ENCODE measurements at regions not wholly inside any gene's neighbourhood (a gene's known extent, or its start where the extent isn't known, plus 50 kb on each side); places are given as distances from the start of the nearest gene placed in this dataset.
"Not testable (repeated sequence)": the region's sequence is repeated elsewhere in the genome, so short reads cannot be mapped to it uniquely, and the experiment has no call there.

DNA sequence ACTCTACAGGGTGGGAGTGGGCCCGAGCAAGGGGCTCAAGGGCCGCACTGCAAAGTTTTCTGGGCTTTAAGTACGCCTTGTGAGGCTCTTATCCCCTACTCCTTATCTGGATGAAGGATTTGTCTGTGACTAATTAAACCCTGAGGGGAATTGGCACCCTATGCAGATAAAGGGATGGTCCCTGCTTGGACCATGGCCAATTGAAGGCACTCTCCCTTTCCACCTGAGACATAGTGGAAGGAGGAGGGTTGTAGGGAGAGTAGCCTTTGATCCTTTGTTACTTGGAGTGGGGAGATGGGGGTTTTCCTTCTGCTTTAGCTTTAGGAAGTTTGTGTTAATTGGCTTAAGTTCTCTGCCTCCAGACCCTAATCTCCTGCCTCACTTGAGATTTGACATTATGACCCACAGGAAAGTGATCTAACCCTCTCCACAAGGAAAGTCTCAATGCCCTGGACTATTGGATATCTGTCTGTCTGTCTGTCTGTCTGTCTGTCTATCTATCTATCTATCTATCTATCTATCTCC, 1158.8 kb upstream of the SORCS1 start:
- H3K4me1 ChIP-seq (ENCODE audit: control insufficient read depth, insufficient read depth, low read length, poor library complexity, severe bottlenecking): no peaks in the 10 kb centered on the region
- no peaks in the 10 kb centered on the region for H3K9me3 ChIP-seq (ENCODE audit: control insufficient read depth, low read length)
- H3K27ac ChIP-seq (ENCODE audit: low read depth, low read length, severe bottlenecking): no peak overlapping the region
- no peak overlapping the region for H3K4me3 ChIP-seq (ENCODE audit: extremely low read depth, insufficient read depth, low read length, poor library complexity, severe bottlenecking)
- WGBS, 2 experiments (ENCODE audit: insufficient coverage in 2 of 2): 69% methylated on average over 2 of the region's 3 CpGs; no CpG with 5 or more reads in 1 of the 2 experiments
- H3K36me3 ChIP-seq (ENCODE audit: control insufficient read depth, insufficient read depth, low read length): no peaks in the 10 kb centered on the region

DNA sequence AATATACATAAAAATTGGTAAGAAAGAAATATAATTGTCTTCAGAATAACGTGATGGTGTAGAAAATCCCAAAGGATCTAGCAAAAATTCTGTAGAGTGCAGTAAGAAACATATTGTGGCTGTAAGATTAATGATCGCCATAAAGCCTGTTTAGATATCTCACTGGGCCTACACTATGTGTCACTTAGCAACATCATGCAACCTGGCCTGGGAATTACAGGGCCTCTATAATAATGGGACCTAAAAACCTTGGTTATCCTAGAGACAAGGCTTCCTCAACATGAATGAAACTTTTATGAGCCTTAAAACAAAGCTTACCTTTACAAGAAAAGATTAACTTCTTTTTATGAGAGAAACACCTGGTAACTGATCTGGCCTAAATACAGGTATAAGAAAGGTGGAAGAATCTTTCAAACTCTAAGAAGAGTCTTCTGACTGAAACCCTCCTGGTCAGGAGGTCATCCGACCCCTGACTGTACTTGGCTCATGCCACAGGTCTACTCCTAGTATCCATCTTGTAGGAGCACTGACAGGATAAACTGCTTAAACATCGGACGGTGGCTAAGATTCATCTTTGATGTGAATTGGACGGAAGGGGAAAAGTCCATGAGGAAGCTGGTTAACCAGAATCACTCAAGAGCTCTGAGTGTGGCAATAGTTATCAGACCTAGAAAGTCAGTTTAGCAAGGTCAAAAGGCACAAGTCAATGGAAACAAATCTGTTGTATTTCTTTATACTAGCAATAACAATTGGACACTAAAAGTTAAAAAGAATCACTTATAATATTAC, 1155.1 kb upstream of the SORCS1 start:
- H3K4me1 ChIP-seq (ENCODE audit: control insufficient read depth, insufficient read depth, low read length, poor library complexity, severe bottlenecking): no peaks in the 10 kb centered on the region
- no peaks in the 10 kb centered on the region for H3K36me3 ChIP-seq (ENCODE audit: control insufficient read depth, insufficient read depth, low read length)
- no peak overlapping the region for H3K27ac ChIP-seq (ENCODE audit: low read depth, low read length, severe bottlenecking)
- no peak overlapping the region for H3K4me3 ChIP-seq (ENCODE audit: extremely low read depth, insufficient read depth, low read length, poor library complexity, severe bottlenecking)
- WGBS, 2 experiments (ENCODE audit: insufficient coverage in 2 of 2): 95 to 100% methylated on average over 4 to 5 of the region's 6 CpGs
- no peaks in the 10 kb centered on the region for H3K9me3 ChIP-seq (ENCODE audit: control insufficient read depth, low read length)

DNA sequence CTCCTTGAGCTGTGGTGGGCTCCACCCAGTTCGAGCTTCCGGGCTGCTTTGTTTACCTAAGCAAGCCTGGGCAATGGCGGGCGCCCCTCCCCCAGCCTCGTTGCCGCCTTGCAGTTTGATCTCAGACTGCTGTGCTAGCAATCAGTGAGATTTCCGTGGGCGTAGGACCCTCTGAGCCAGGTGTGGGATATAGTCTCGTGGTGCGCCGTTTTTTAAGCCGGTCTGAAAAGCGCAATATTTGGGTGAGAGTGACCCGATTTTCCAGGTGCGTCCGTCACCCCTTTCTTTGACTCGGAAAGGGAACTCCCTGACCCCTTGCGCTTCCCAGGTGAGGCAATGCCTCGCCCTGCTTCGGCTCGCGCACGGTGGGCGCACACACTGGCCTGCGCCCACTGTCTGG, 1151.1 kb upstream of the SORCS1 start:
- H3K4me3 ChIP-seq (ENCODE audit: extremely low read depth, insufficient read depth, low read length, poor library complexity, severe bottlenecking): peak overlapping the region; percentile 14
- H3K9me3 ChIP-seq (ENCODE audit: control insufficient read depth, low read length); H3K27ac ChIP-seq (ENCODE audit: low read depth, low read length, severe bottlenecking); H3K36me3 ChIP-seq (ENCODE audit: control insufficient read depth, insufficient read depth, low read length); H3K4me1 ChIP-seq (ENCODE audit: control insufficient read depth, insufficient read depth, low read length, poor library complexity, severe bottlenecking): not testable (repeated sequence)
- WGBS, 2 experiments (ENCODE audit: insufficient coverage in 2 of 2): 55 to 58% methylated on average over 4 to 8 of the region's 25 CpGs

DNA sequence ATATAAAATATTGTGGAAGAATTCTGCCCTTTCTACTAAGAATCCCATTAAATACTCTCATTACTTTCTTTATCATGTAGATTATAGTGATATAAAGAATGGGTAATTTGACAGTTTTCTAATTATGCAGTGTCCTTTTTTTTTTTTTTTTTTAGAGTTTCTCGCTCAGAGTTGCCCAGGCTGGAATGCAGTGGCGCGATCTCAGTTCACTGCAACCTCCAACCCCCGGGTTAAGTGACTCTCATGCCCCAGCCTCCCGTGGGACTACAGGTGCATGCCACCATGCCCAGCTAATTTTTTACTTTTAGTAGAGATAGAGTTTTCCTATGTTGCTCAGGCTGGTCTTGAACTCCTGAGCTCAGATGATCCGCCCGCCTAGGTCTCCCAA, 1143.4 kb upstream of the SORCS1 start:
- Histone ChIP-seq H3K4me1 (ENCODE audit: control insufficient read depth, insufficient read depth, low read length, poor library complexity, severe bottlenecking) (no peaks in the 10 kb centered on the region), H3K27ac (ENCODE audit: low read depth, low read length, severe bottlenecking) (no peak overlapping the region), H3K4me3 (ENCODE audit: extremely low read depth, insufficient read depth, low read length, poor library complexity, severe bottlenecking) (no peak overlapping the region), H3K36me3 (ENCODE audit: control insufficient read depth, insufficient read depth, low read length) (no peaks in the 10 kb centered on the region), H3K9me3 (ENCODE audit: control insufficient read depth, low read length) (no peaks in the 10 kb centered on the region)
- WGBS, 2 experiments (ENCODE audit: insufficient coverage in 2 of 2): 82 to 100% methylated on average over 5 of the region's 7 CpGs

DNA sequence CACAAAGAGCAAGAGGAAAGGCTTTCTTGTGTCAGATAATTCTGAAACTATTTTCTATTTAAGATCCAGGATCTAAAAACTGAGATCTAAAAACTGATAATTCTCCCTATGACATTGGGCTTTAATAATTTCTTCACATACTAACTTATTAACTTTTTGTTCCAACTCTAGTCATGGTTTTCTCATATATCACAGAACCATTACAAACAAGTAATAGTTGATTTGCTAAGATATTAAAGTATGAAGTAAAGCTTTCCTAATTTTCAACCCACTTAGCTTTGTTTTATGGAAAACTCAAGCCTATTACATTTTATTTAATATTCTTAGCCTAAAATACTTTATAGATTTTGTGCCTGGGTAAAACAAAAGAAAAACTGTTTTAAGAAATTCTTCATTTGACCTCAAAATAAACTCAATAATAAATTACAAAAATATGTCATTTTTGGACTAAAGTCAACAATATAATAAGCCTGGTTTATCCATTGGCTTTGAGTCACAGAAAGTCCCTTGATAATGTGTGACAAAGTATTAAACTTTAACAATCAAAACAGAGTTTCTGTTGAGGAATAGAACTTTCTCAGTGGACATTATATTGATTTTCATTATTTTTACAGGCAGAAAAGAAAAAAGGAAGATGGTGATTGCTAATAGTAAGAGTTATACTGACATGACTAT, 1142.9 kb upstream of the SORCS1 start:
- H3K4me3 ChIP-seq (ENCODE audit: extremely low read depth, insufficient read depth, low read length, poor library complexity, severe bottlenecking): no peak overlapping the region
- no peaks in the 10 kb centered on the region for H3K4me1 ChIP-seq (ENCODE audit: control insufficient read depth, insufficient read depth, low read length, poor library complexity, severe bottlenecking)
- H3K27ac ChIP-seq (ENCODE audit: low read depth, low read length, severe bottlenecking): no peak overlapping the region
- no peaks in the 10 kb centered on the region for H3K36me3 ChIP-seq (ENCODE audit: control insufficient read depth, insufficient read depth, low read length)
- H3K9me3 ChIP-seq (ENCODE audit: control insufficient read depth, low read length): no peaks in the 10 kb centered on the region

DNA sequence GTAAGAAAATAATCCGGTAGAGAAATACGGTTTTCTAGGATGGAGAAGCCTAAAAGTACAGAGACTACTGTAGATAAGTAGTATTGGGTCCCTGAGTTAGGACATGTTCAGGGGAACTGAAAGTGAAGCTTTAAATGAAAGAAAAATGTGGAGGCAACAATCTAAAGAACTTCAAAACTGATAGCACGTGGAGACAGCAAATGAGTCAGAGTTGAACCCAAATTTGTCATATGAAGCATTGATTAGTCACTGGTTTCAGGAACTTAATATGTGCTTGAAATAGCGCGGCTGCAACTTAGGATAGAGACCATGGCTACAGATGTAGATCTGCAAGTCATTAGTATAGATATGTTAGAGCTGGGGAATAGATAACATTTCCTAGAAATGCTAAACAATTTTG, 1138.6 kb upstream of the SORCS1 start:
- no peak overlapping the region for H3K4me3 ChIP-seq (ENCODE audit: extremely low read depth, insufficient read depth, low read length, poor library complexity, severe bottlenecking)
- no peaks in the 10 kb centered on the region for H3K4me1 ChIP-seq (ENCODE audit: control insufficient read depth, insufficient read depth, low read length, poor library complexity, severe bottlenecking)
- 91 to 97% methylated on average over 5 of the region's 5 CpGs for WGBS, 2 experiments (ENCODE audit: insufficient coverage in 2 of 2)
- no peak overlapping the region for H3K27ac ChIP-seq (ENCODE audit: low read depth, low read length, severe bottlenecking)
- H3K9me3 ChIP-seq (ENCODE audit: control insufficient read depth, low read length): no peaks in the 10 kb centered on the region
- no peaks in the 10 kb centered on the region for H3K36me3 ChIP-seq (ENCODE audit: control insufficient read depth, insufficient read depth, low read length)

DNA sequence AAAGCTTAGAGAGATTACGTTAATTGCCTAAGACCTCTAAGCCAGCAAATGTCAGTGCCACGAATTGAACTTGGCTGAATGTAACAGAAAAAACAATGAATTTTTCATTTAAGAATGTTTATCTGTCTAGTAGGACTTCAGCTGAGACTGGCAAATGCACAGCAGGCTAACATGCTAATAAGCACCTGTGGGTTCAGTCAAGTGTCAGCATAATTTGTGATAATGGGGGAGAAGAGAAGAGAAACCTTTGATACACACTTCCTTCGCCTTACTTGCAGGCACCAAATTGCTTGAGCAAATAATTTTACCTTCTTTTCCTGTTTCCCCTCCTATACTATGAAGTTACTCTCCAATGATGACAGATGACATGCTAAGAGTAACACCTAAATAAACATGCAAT, 1136.5 kb upstream of the SORCS1 start:
- no peaks in the 10 kb centered on the region for H3K36me3 ChIP-seq (ENCODE audit: control insufficient read depth, insufficient read depth, low read length)
- no peak overlapping the region for H3K4me3 ChIP-seq (ENCODE audit: extremely low read depth, insufficient read depth, low read length, poor library complexity, severe bottlenecking)
- WGBS, 2 experiments (ENCODE audit: insufficient coverage in 2 of 2): 88% methylated on average over 2 of the region's 3 CpGs; no CpG with 5 or more reads in 1 of the 2 experiments
- no peak overlapping the region for H3K27ac ChIP-seq (ENCODE audit: low read depth, low read length, severe bottlenecking)
- H3K9me3 ChIP-seq (ENCODE audit: control insufficient read depth, low read length): no peaks in the 10 kb centered on the region
- no peaks in the 10 kb centered on the region for H3K4me1 ChIP-seq (ENCODE audit: control insufficient read depth, insufficient read depth, low read length, poor library complexity, severe bottlenecking)

DNA sequence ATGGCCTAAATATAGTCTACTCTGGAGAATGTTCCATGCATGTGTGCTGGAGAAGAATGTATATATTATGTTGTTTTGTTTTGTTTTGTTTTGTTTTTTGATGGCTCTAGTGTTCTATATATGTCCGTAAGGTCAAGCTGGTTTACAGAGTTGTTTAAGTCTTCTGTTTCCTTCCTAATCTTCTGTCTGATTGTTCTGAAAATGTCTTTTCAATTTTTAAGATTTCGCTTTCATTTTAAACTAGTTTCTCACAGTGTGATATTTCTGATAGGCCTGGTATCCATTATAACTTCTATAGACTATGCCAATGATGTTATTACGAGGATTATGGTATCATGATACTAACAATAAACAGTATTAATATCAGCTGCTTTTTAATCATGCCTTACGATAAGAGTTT, 1126.3 kb upstream of the SORCS1 start:
- WGBS, 2 experiments (ENCODE audit: insufficient coverage in 2 of 2): 88% methylated on average over 1 of the region's 4 CpGs; no CpG with 5 or more reads in 1 of the 2 experiments
- Histone ChIP-seq H3K4me1 (ENCODE audit: control insufficient read depth, insufficient read depth, low read length, poor library complexity, severe bottlenecking) (no peaks in the 10 kb centered on the region), H3K36me3 (ENCODE audit: control insufficient read depth, insufficient read depth, low read length) (no peaks in the 10 kb centered on the region), H3K4me3 (ENCODE audit: extremely low read depth, insufficient read depth, low read length, poor library complexity, severe bottlenecking) (no peak overlapping the region), H3K9me3 (ENCODE audit: control insufficient read depth, low read length) (no peaks in the 10 kb centered on the region), H3K27ac (ENCODE audit: low read depth, low read length, severe bottlenecking) (no peak overlapping the region)

DNA sequence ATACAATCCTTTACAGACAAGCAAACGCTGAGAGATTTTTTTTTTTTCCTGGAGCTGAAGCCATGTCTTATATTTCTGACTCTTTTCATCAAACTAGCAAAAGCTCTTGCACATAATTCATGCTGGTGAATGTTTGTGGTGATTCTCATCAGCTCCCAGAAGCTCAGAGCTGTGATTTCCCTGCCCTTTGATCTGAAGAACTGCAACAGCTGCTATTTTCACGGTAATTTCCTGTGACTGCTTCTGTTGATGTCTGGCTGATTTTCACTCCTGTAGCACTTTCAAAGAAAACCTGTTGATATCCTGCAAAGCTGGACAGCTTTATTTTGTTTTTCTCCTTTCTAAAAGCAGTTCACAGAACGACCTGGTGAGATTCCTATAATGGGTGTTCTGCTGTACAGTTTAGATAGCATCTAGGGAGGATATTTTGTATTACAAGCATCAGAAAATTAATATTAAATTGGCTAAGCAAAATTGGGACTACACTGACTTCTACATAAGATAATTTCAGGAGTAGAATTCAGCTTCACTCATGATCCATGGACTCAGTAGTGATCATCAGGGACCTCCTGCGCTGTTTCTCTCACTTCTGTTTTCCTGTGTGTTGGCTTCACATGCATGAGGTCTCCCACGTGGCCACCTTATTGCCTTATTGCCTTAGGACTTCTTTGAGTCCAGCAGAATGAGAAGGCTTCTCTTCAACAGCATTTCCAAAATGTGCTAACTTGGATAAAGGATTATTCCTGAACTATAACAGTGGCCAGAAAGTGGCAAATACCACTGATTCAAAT, 1111.6 kb upstream of the SORCS1 start:
- no peak overlapping the region for H3K27ac ChIP-seq (ENCODE audit: low read depth, low read length, severe bottlenecking)

DNA sequence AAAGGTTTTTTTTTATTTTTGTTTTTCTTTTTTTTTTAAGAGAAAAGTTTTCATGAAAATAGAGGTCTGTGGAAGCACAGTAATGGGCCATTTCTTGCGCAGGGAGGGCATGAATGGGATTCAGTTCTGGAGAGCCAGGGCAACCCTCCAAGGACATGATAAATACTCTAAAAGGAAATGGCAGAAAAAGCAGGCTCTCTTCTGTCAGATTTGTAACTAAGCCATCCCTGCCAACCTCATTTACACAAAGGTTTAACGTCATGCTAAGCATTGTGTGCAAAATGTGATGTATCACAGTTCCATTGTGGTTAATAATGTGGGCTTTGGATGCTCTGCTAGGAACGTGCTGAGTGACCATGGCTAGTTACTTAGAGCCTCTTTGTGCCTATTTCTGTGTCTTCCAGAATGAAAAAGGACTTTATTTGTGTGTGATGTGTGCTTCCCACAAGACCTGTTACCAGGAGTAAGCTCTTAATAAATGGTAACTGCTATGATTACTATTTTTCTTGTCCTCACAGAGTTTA, 1095.9 kb upstream of the SORCS1 start:
- Histone ChIP-seq H3K36me3 (ENCODE audit: control insufficient read depth, insufficient read depth, low read length) (no peaks in the 10 kb centered on the region), H3K27ac (ENCODE audit: low read depth, low read length, severe bottlenecking) (no peak overlapping the region), H3K4me1 (ENCODE audit: control insufficient read depth, insufficient read depth, low read length, poor library complexity, severe bottlenecking) (no peaks in the 10 kb centered on the region), H3K4me3 (ENCODE audit: extremely low read depth, insufficient read depth, low read length, poor library complexity, severe bottlenecking) (no peak overlapping the region), H3K9me3 (ENCODE audit: control insufficient read depth, low read length) (no peaks in the 10 kb centered on the region)
- whole genome bisulfite sequencing, 2 experiments (ENCODE audit: insufficient coverage in 2 of 2): 72 to 100% methylated on average over 1 to 2 of the region's 3 CpGs

More for the DNA sequence above, 1111.6 kb upstream of the SORCS1 start:
- no peak overlapping the region for H3K4me3 ChIP-seq (ENCODE audit: extremely low read depth, insufficient read depth, low read length, poor library complexity, severe bottlenecking)
- H3K36me3 ChIP-seq (ENCODE audit: control insufficient read depth, insufficient read depth, low read length): no peaks in the 10 kb centered on the region
- no peaks in the 10 kb centered on the region for H3K9me3 ChIP-seq (ENCODE audit: control insufficient read depth, low read length)
- no peaks in the 10 kb centered on the region for H3K4me1 ChIP-seq (ENCODE audit: control insufficient read depth, insufficient read depth, low read length, poor library complexity, severe bottlenecking)
- 60 to 69% methylated on average over 3 of the region's 5 CpGs for WGBS, 2 experiments (ENCODE audit: insufficient coverage in 2 of 2)

Measured in mesodermal cell (in vitro differentiated cells).